H9 (cell line): ENCODE measurements at regions not wholly inside any gene's neighbourhood (a gene's known extent, or its start where the extent isn't known, plus 50 kb on each side); places are given as distances from the start of the nearest gene placed in this dataset.

Experiments
- DNase-seq: peaks from one replicate; pipeline ENCODE4 v3.0.0-alpha.2; 2017
- H2AFZ ChIP-seq: one replicate; pipeline ENCODE4 v1.6.1; 2013; ENCODE audit warnings: mild to moderate bottlenecking, low read length, control low read depth, moderate library complexity
- H2AK5ac ChIP-seq: 2 replicates; pipeline ENCODE4 v1.6.1; 2013; ENCODE audit warnings: low read length, control low read depth, mixed read lengths; ENCODE audit not compliant: insufficient read length
- H2BK120ac ChIP-seq: one replicate; pipeline ENCODE4 v1.6.1; 2013; ENCODE audit warnings: low read depth, mild to moderate bottlenecking, low read length, control low read depth, inconsistent platforms; ENCODE audit not compliant: poor library complexity, severe bottlenecking
- H2BK12ac ChIP-seq: 2 replicates; pipeline ENCODE4 v1.6.1; 2013; ENCODE audit warnings: low read length, control low read depth, mixed read lengths, low read depth; ENCODE audit not compliant: insufficient read length
- H2BK15ac ChIP-seq: 2 replicates; pipeline ENCODE4 v1.6.1; 2013; ENCODE audit warnings: low read depth, low read length, control low read depth
- H2BK20ac ChIP-seq: one replicate; pipeline ENCODE4 v1.6.1; 2013; ENCODE audit warnings: low read depth, mild to moderate bottlenecking, low read length, control low read depth, inconsistent platforms; ENCODE audit not compliant: poor library complexity, severe bottlenecking
- H2BK5ac ChIP-seq: 2 replicates; pipeline ENCODE4 v1.6.1; 2013; ENCODE audit warnings: low read length, control low read depth, mixed read lengths; ENCODE audit not compliant: insufficient read length
- H3K14ac ChIP-seq: 2 replicates; pipeline ENCODE4 v1.6.1; 2013; ENCODE audit warnings: low read length, control low read depth; ENCODE audit not compliant: insufficient read depth
- H3K18ac ChIP-seq: 2 replicates; pipeline ENCODE4 v1.6.1; 2013; ENCODE audit warnings: low read depth, mild to moderate bottlenecking, mixed read lengths, low read length, control low read depth; ENCODE audit not compliant: insufficient read length
- H3K23ac ChIP-seq: 2 replicates; pipeline ENCODE4 v1.6.1; 2013; ENCODE audit warnings: low read length, control low read depth, mixed read lengths, low read depth; ENCODE audit not compliant: insufficient read length
- H3K23me2 ChIP-seq: 2 replicates; pipeline ENCODE4 v1.6.1; 2013; ENCODE audit warnings: low read depth, mild to moderate bottlenecking, mixed read lengths, low read length, control low read depth; ENCODE audit not compliant: insufficient read length, poor library complexity, severe bottlenecking
- H3K27ac ChIP-seq: 2 replicates; pipeline ENCODE4 v1.5.1; 2013; ENCODE audit warnings: low read length, control low read depth, mixed read lengths, low read depth; ENCODE audit not compliant: insufficient read length
- H3K27me3 ChIP-seq: 2 replicates; pipeline ENCODE4 v1.6.1; 2013; ENCODE audit warnings: low read length, control low read depth, inconsistent platforms; ENCODE audit not compliant: insufficient read depth
- H3K4ac ChIP-seq: 2 replicates; pipeline ENCODE4 v1.6.1; 2013; ENCODE audit warnings: low read depth, mild to moderate bottlenecking, control low read depth, inconsistent platforms, low read length, moderate library complexity
- H3K4me1 ChIP-seq: 2 replicates; pipeline ENCODE4 v1.6.1; 2013; ENCODE audit warnings: low read length, control low read depth, inconsistent platforms; ENCODE audit not compliant: insufficient read depth
- H3K4me2 ChIP-seq: 2 replicates; pipeline ENCODE4 v1.6.1; 2013; ENCODE audit warnings: low read length, control low read depth, mixed read lengths; ENCODE audit not compliant: insufficient read length, insufficient read depth
- H3K56ac ChIP-seq: 2 replicates; pipeline ENCODE4 v1.6.1; 2013; ENCODE audit warnings: low read depth, mild to moderate bottlenecking, mixed read lengths, low read length, control low read depth; ENCODE audit not compliant: insufficient read length
- H3K79me1 ChIP-seq: 2 replicates; pipeline ENCODE4 v1.6.1; 2013; ENCODE audit warnings: low read depth, mild to moderate bottlenecking, moderate library complexity, low read length, control low read depth, inconsistent platforms; ENCODE audit not compliant: insufficient read depth, poor library complexity, severe bottlenecking
- H3K79me2 ChIP-seq: 2 replicates; pipeline ENCODE4 v1.6.1; 2013; ENCODE audit warnings: low read length, control low read depth, inconsistent platforms; ENCODE audit not compliant: insufficient read depth
- H3K9ac ChIP-seq: 2 replicates; pipeline ENCODE4 v1.6.1; 2013; ENCODE audit warnings: low read length, control low read depth, mixed read lengths; ENCODE audit not compliant: insufficient read length; ENCODE audit errors: extremely low read depth
- H3K9me3 ChIP-seq: one replicate; pipeline ENCODE4 v1.6.1; 2013; ENCODE audit warnings: low read depth, low read length, inconsistent platforms; ENCODE audit not compliant: control insufficient read depth
- H3T11ph ChIP-seq: one replicate; pipeline ENCODE4 v1.6.1; 2013; ENCODE audit warnings: mild to moderate bottlenecking, low read length, control low read depth, inconsistent platforms
- H4K20me1 ChIP-seq: one replicate; pipeline ENCODE4 v1.6.1; 2013; ENCODE audit not compliant: control insufficient read depth, insufficient read length, insufficient read depth
- H4K5ac ChIP-seq: 2 replicates; pipeline ENCODE4 v1.6.1; 2013; ENCODE audit warnings: low read depth, mild to moderate bottlenecking, mixed read lengths, low read length, control low read depth; ENCODE audit not compliant: insufficient read length
- H4K8ac ChIP-seq: replicated peaks from 2 replicates; pipeline ENCODE4 v1.6.1; 2013; ENCODE audit warnings: low read length, control low read depth, mixed read lengths, low read depth; ENCODE audit not compliant: insufficient read length
- H4K91ac ChIP-seq: 2 replicates; pipeline ENCODE4 v1.6.1; 2013; ENCODE audit warnings: low read depth, mild to moderate bottlenecking, moderate library complexity, mixed read lengths, low read length, control low read depth; ENCODE audit not compliant: insufficient read length
- H3K27ac Mint-ChIP-seq, 3 experiments: 2 replicates in 2 of 3; 3 replicates in 1 of 3; pipeline ENCODE4 v1.8.0; 2020 to 2021; ENCODE audit warnings: mixed read lengths in 3 of 3, mild to moderate bottlenecking in 1 of 3, moderate library complexity in 1 of 3
- H3K27me3 Mint-ChIP-seq: 2 replicates; pipeline ENCODE4 v1.8.0; 2021; ENCODE audit warnings: low read depth, mild to moderate bottlenecking, moderate library complexity, mixed read lengths
- H3K36me3 Mint-ChIP-seq, 3 experiments: 2 replicates in 2 of 3; 3 replicates in 1 of 3; pipeline ENCODE4 v1.8.0; 2020 to 2021; ENCODE audit warnings: low read depth in 3 of 3, mixed read lengths in 3 of 3; ENCODE audit not compliant: insufficient read depth in 1 of 3
- H3K4me1 Mint-ChIP-seq, 2 experiments: 2 replicates each; pipeline ENCODE4 v1.8.0; 2020; ENCODE audit warnings: mixed read lengths in 2 of 2
- H3K4me3 Mint-ChIP-seq, 2 experiments: 2 replicates in 1 of 2; 3 replicates in 1 of 2; pipeline ENCODE4 v1.8.0; 2020 to 2021; ENCODE audit warnings: mild to moderate bottlenecking in 2 of 2, mixed read lengths in 2 of 2, moderate library complexity in 1 of 2
- H3K9me3 Mint-ChIP-seq, 2 experiments: 2 replicates in 1 of 2; 3 replicates in 1 of 2; pipeline ENCODE4 v1.8.0; 2020; ENCODE audit warnings: mild to moderate bottlenecking in 2 of 2, mixed read lengths in 2 of 2, moderate library complexity in 1 of 2
- WGBS: extraction: QIAGEN DNeasy Blood & Tissue Kit; methylation state at CpG from one replicate; pipeline ENCODE4 v1.1.7; 2013; ENCODE audit warnings: missing lambda C conversion rate, low lambda C conversion rate, mixed read lengths; ENCODE audit not compliant: insufficient read length; ENCODE audit errors: extremely low coverage; 5-methylcytosine and 5-hydroxymethylcytosine counted together
- TF ChIP-seq, protein P1 (sequence below): fragments of 200-600 bp; sonication (generic); conservative IDR thresholded peaks from 3 replicates; pipeline ENCODE4 v1.8.0; 2021; ENCODE audit warnings: antibody characterized with exemption, mild to moderate bottlenecking

DNA sequence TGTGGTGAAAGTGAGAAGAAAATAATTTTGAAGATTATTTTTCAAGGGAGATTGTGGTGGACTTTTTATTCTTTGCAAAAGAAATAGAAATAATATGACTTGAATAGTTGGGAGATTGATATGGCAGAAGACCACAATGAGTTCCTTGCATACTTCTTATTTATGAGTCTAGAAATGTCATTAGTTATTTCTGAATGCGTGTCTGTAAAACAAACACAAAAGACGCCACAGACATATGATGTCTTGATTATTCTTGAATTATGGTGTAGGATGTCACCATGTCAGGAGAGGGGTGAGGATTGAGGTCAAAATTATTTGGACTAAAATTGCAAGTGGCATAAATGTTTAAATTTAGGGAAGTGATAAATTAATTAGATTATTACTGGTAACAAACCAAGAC, 440.7 kb upstream of the PDE3A start:
- DNase-seq: no peak

More for the DNA sequence above, 440.7 kb upstream of the PDE3A start:
- Mint-ChIP-seq H3K27ac (no peak overlapping the region), H3K4me1 (peaks cover 5 to 12% of the 10 kb centered on the region in 2 experiments), H3K4me3 (no peak overlapping the region), H3K36me3 (no peaks in the 10 kb centered on the region), H3K9me3 (peaks cover 0 to 1% of the 10 kb centered on the region in 2 experiments; a peak in 1 of 5 replicates), H3K27me3 (no peaks in the 10 kb centered on the region)
- Histone ChIP-seq H3T11ph (no peak overlapping the region), H2AFZ (no peak overlapping the region), H4K20me1 (no peaks in the 10 kb centered on the region), H3K56ac (no peak overlapping the region), H3K4me1 (no peaks in the 10 kb centered on the region), H3K79me1 (no peaks in the 10 kb centered on the region), H3K18ac (no peak overlapping the region), H2BK20ac (no peak overlapping the region), H3K4ac (no peak overlapping the region), H4K91ac (no peak overlapping the region), H3K27me3 (no peaks in the 10 kb centered on the region), H4K5ac (no peak overlapping the region), H3K23me2 (no peaks in the 10 kb centered on the region), H3K14ac (no peak overlapping the region), H3K4me2 (no peak overlapping the region), H2BK120ac (no peak overlapping the region), H3K23ac (no peak overlapping the region), H2BK15ac (no peak overlapping the region), H2AK5ac (no peak overlapping the region), H4K8ac (no peak overlapping the region), H3K79me2 (no peaks in the 10 kb centered on the region), H3K27ac (no peak overlapping the region), H2BK12ac (no peak overlapping the region), H2BK5ac (no peak overlapping the region), H3K9me3 (no peaks in the 10 kb centered on the region), H3K9ac (no peak overlapping the region)
- TF ChIP-seq, protein P1, sequence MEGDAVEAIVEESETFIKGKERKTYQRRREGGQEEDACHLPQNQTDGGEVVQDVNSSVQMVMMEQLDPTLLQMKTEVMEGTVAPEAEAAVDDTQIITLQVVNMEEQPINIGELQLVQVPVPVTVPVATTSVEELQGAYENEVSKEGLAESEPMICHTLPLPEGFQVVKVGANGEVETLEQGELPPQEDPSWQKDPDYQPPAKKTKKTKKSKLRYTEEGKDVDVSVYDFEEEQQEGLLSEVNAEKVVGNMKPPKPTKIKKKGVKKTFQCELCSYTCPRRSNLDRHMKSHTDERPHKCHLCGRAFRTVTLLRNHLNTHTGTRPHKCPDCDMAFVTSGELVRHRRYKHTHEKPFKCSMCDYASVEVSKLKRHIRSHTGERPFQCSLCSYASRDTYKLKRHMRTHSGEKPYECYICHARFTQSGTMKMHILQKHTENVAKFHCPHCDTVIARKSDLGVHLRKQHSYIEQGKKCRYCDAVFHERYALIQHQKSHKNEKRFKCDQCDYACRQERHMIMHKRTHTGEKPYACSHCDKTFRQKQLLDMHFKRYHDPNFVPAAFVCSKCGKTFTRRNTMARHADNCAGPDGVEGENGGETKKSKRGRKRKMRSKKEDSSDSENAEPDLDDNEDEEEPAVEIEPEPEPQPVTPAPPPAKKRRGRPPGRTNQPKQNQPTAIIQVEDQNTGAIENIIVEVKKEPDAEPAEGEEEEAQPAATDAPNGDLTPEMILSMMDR: no peak
- no CpG with 5 or more reads among the region's 2 CpGs for WGBS
